ENCODE measurements at regions not wholly inside any gene's neighbourhood (a gene's known extent, or its start where the extent isn't known, plus 50 kb on each side); places are given as distances from the start of the nearest gene placed in this dataset.

DNA sequence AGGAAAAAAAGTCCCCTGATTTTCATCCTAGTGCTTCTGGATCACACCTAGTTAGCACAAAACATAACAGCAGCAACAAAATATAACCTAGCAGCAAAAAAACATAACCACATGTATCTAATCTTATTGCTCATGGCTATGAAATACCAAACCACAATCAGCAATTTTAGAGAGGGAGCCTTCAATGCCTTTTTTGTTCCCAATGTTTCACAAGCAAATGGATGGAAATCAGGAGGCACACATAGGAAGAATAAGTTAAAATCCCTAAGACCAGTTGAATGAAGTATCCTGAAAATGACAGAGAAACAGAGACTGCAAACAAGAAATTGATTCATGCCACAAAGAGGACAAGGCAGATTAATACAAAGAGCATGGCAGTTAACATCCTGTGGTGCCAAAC lies 361.6 kb downstream of the GPM6A start:
- DNase-seq, result no peak

DNA sequence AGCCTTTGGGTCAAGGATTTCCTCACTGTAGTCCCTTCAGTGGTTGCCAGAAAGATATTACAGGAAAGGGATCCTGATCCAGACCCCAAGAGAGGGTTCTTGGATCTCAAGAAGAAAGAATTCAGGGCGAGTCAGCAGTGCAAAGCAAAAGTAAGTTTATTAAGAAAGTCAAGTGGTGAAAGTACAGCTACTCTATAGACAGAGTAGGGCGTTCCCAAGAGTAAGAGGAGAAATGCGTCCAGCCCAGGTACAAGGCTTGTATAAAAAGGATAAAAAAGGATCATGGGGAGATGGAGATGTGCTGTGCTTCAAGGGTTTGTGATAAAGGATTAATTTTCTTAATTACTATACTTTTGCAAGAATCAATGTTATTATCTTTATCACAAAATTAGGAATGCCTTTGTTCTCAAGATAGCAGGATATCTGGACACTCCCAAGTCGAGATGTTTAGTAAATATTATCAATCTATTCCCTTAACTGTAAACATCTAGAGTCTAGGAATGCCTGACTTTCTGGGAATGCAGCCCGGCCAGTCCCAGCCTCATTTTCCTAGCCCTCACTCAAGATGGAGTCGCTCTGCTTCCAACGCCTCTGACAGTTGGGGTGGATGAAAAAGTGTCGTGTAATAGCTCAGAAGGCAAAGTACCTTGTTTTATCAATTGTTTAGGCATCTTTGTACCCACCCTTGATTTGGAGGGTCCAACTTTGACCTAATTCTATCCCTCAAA lies 360.7 kb downstream of the GPM6A start:
- DNase-seq, result no peak

GRCh38 chr4:175453456-175453855 lies 358.6 kb downstream of the GPM6A start:
- DNase-seq, result no peak

GRCh38 chr4:175456131-175456530 lies 355.9 kb downstream of the GPM6A start:
- no peak for DNase-seq

DNA sequence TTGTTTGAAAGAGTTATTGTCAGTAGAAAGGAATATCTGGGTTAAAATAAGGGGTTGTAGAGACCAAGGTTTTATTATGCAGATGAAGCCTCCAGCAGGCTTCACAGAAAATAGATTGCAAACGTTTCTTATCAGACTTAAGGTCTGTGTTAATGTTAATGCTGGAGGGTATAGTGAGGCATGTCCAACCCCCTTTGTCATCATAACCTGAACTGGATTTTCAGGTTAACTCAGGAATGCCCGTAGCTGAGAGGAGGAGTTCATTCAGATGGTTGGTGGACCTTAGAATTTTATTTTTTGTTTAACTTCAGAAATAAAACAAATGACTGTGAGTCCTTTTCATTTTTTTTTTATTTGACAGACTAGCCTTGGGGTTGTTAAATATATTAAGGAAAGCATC lies 354.1 kb downstream of the GPM6A start:
- DNase-seq, result no peak

DNA sequence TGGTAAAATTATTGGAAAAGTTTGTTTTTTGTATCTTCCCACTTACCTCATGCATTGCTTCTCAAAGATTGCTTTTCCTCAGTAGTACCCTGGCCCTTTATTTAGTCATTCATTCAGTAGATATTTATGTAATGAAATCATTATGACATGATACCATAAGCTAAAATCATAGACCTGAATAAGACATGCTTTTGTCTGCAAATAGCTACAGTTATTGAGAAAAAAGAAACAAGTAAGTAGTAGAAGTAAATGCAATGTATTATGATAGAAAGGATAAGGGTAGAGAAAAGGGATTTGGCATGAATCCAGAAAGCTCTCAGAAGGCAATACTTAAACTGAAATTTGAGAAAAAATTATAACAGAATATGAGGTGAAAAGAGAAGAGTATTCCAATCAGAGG lies 352.5 kb downstream of the GPM6A start:
- DNase-seq, result no peak

- DNase-seq, result no peak
Observed at GRCh38 chr4:175460414-175460813, 351.6 kb downstream of the GPM6A start.

DNA sequence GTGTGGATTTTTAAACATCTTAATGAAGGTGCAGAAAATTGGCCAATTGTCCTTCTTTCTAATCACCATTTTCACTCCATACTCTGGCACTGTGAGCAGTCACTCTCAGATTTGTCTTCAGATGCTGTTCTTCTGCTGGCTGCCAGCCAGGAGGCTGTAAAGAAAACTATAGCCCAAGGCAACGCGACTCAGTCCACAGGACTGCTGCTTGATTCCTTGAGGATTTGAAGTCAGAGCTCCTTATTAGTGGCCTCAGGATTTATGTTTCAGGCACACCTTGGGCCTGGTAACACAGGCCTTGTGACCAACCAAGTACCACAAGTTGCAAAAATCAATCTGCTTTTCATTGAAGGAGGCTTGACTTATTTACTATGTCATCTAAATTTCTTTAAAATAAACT lies 342.6 kb downstream of the GPM6A start:
- DNase-seq, result no peak

DNA sequence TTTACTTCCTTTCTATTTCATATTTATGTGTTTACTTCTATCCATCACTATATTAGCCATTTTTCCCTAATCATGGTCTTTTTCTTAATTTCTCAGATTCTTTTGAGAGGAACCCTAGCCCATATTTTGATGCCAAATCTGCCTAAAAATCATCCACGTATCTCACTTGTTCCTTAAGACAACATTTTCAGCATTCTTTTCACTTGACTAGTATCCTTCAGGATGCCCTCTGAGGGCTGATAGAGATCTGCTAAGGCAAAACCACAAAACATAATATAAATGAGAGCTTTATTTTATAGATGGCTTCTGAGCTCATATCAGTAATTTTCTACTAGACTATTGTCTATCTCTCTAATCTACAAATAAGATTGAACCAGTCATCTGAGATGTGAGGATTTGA lies 341.9 kb downstream of the GPM6A start:
- DNase-seq, result no peak

DNA sequence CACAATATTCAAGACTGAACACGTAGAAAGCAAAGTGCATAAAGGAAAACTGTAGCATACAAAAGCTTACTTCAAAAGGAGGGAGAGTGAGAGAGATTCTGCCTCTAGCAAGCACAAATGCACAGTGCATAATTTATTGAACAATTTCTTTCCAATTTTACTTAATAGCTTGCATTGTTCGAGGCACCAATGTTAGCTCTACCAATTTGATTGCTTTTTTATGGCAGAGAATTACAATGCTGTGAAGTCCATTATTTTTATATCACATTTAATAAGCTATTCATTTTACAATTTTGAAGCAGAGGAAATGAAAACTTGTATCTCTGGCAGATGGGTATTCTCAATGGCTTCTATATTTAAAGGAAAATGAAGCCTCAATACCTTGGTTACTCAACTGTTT lies 331.7 kb downstream of the GPM6A start:
- no peak for DNase-seq

DNA sequence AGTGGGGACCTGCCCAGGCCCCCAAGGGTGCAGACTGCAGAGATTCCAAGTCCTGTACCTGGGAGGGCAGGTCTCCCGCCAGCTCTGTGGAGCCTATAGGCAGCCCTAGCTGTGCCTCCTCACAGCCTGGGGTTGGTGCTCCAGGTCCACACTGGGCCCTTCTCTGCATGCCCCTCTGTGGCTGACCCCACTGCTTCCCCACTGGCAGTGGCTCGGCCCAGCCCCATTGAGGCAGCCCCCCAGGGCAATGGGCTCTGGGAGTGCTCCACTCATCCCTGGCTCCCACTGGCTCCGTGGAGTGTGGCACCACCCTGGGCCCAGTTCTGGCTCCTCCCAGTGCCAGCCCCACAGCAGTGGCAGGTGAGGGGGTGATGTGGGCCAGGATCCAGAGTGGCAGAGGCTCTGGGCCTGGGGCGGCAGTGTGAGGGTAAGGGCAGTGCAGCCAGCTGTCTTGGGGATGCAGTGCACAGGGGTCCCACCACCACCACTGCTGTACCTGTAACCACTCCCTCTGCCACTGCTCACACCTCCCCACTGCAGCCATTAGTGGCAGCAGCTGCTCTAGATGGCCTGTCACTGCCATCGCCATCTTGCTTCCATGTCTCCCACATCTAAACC lies 312.2 kb downstream of the GPM6A start:
- no peak for DNase-seq

- no peak for DNase-seq
Observed at GRCh38 chr4:175504318-175504717, 307.7 kb downstream of the GPM6A start.

- DNase-seq, result no peak
Observed at GRCh38 chr4:175509320-175509719, 302.7 kb downstream of the GPM6A start.

- no peak for DNase-seq
Observed at GRCh38 chr4:175511861-175512260, 300.2 kb downstream of the GPM6A start.

DNA sequence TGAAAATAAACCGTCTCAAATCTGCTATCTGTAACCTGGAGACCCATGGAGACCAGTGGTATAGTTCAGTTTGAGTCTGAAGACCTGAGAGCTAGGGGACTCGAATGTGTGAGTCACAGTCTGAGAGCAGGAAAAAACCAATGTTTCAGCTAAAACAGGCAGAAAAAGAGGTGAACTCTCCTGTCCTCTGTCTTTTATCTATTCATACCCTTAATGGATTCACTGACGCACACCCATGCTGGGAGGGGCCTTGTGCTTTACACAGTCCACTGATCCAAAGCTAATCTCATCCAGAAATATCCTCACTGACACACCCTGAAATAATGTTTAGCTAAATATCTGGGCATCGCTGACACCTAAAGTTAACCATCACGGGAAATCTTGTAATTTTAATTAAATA lies 297.9 kb downstream of the GPM6A start:
- DNase-seq, result no peak

- no peak for DNase-seq
Observed at GRCh38 chr4:175530655-175531054, 281.4 kb downstream of the GPM6A start.

- no peak for DNase-seq
Observed at GRCh38 chr4:175531405-175532091, 280.5 kb downstream of the GPM6A start.

DNA sequence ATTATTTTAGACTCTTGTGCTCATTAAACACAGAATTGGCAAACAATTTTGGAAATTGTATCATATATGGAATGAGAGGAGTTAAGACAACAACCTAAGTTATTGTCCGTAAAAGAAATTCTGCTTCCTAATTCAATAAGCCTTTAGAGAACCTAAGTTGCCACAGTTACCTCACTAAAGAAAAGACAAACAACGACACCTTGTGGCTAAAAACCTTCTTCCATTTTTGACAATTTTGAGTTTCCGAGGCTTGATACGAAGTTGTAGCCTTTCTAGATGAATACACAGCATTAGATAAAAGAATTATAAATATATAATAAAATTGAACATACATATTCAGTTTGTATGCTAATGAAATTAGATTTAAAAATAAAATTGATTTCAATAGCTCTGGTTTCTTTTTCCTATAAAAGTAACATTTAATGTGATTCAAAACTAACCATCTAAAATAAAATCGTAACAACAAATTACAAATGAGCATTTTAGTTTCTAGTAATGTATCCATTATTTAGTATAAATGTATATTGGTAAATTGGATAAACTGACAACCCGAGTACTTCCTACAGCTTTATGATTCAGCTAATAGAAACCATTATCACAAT lies 275.1 kb downstream of the GPM6A start:
- no peak for DNase-seq

DNA sequence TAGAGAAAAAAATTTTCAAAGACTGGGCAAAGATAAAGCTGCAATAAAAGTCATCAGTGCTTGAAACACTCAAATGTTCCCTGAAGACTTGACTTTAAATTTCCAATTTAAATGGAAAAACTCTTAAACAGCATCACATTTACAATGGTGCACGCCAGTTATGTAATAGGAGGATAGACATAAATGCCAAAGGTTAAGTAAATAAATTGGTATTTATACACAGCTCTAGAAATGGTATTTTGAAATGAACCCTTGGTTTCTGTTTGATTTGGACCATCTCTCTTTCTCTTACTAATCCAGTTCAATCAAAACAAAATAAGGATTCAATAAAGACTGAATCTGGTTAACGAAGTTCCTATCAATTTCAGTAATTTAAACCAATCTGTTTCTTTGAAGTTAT lies 272.6 kb downstream of the GPM6A start:
- DNase-seq, result no peak

DNA sequence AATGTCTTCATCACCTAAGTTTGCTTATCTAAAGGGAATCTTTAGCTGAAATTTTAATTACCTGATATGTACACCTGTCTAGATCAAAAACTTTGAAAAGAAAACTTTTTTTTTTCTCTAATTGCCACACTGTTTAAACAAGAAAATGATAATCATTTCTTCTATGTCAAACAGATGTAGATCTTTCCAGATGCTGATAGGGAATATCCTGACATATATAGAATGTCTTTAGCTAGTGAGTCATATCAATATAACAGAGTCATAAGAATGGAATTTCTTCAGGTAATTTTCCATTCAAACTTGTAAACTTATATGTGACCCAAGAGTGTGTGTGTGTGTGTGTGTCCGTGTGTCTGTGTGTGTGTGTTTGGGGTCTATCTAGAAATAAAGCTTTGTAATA lies 271.9 kb downstream of the GPM6A start:
- DNase-seq, result no peak

- DNase-seq, result no peak
Observed at GRCh38 chr4:175540732-175541131, 271.3 kb downstream of the GPM6A start.

- DNase-seq, result no peak
Observed at GRCh38 chr4:175542786-175543185, 269.3 kb downstream of the GPM6A start.

- no peak for DNase-seq
Observed at GRCh38 chr4:175559126-175559525, 252.9 kb downstream of the GPM6A start.

GRCh38 chr4:175559526-175559925 lies 252.5 kb downstream of the GPM6A start:
- DNase-seq, result no peak

All from right forelimb (tissue), 1 donor.